ENCODE measurements at regions not wholly inside any gene's neighbourhood (a gene's known extent, or its start where the extent isn't known, plus 50 kb on each side); places are given as distances from the start of the nearest gene placed in this dataset.

GRCh38 chr11:10358696-10359095 lies 53.8 kb downstream of the ADM start:
- DNase-seq: no peak

- no peak for DNase-seq
Observed at GRCh38 chr11:10359171-10359570, 54.3 kb downstream of the ADM start.

GRCh38 chr11:10360835-10361234 lies 56.0 kb downstream of the ADM start:
- no peak for DNase-seq

DNA sequence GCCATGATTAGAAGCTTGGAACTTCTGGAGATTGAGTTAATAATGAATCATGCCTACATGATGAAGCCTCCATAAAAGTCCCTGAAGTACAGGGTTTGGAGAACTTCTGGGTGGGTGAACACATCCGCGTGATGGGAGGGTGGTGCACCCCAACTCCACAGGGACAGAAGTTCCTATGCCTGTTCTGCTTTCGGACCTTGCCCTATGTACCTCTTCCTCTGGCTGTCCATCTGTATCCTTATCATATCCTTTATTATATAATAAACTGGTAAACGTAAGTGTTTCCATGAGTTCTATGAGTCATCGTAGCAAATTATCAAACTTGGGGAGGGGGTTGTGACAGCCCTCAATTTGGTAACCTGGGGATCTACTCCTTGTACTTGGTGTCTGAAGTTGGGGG lies 60.2 kb downstream of the ADM start:
- DNase-seq: no peak

- DNase-seq: peak in 30 of 58 donors; percentile 6 to 64 (median 18)
Observed at GRCh38 chr11:10366568-10367331, 61.9 kb downstream of the ADM start.

DNA sequence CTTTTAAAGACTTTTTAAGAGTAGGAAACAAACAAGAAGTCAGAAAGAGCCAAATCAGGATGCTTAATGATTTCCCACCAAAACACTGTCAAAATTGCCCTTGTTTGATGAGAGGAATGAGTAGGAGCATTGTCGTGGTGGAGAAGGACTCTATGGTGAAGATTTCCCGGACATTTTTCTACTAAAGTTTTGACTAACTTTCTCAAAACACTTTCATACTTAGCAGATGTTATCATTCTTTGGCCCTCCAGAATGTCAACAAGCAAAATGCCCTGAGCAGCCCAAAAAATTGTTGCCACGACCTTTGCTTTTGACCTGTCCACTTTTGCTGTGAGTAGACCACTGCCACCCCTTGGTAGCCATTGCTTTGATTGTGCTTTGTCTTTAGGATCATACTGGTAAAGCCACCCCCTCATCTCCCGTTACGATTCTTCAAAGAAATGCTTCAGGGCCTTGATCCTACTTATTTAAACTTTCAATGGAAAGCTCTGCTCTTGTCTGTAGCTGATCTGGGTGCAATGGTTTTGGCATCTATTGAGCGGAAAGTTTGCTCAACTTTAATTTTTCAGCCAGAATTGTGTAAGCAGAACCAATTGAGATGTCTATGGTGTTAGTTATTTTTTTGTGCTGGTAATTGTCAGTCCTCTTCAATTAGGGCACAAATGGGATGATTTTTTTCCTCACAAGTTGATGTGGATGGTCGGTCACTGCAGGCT lies 67.2 kb downstream of the ADM start:
- DNase-seq: no peak

DNA sequence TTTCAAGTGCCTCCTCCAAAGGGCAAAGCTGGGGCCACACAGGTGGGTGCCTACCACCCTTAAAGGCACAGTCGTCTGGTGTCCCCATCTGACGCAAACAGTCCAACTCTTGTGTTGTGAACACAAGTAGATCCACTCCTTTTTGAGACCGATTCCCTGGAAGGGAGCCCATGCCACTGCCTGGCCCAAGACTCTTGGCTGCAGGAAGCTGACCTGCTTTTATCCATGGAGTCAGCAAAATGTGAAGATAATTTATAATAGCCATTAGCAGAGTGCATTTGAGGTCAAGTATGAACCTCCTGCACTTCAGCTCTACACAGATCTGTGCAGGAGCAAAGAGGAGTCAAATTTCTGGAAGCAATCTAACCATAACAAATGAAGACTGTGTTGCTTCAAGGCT lies 68.5 kb downstream of the ADM start:
- peak in 3 of 58 donors; percentile 15 to 27 (median 17) for DNase-seq

DNA sequence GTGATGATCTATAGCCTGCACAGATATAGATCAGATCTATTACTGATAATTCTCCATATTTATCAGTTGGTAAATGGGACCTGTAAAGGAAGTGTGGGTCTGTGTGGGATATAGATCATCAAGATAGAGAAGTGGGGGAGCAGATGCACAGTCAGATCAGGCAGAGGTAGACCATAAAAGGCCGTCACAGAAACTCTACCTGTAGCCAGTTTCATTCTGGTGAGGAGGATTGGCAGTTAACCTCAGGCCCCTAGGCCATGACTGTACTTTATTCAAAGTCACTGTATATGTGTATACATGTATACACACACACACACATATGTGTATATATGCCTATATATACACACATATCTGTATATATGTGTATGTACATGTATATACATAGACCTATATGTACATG lies 69.1 kb downstream of the ADM start:
- DNase-seq: no peak

DNA sequence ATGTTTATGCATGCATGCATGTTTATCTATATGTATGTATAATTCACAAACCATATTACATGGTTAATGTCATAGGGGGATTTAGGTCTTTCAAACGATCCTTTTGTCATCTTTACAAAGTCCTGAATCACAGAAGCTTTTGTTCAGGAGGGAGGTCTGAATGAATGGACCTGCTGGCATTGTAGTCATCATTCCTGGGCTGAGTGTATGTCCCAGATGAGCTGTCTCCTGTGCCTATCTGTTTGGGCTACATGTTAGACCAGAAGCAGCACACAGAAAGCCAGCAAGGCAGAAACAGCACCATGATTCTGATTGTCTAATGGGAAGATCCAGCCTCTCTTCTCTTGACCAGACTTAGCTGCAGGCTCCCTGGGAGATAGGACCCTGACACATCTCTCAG lies 69.5 kb downstream of the ADM start:
- no peak for DNase-seq

DNA sequence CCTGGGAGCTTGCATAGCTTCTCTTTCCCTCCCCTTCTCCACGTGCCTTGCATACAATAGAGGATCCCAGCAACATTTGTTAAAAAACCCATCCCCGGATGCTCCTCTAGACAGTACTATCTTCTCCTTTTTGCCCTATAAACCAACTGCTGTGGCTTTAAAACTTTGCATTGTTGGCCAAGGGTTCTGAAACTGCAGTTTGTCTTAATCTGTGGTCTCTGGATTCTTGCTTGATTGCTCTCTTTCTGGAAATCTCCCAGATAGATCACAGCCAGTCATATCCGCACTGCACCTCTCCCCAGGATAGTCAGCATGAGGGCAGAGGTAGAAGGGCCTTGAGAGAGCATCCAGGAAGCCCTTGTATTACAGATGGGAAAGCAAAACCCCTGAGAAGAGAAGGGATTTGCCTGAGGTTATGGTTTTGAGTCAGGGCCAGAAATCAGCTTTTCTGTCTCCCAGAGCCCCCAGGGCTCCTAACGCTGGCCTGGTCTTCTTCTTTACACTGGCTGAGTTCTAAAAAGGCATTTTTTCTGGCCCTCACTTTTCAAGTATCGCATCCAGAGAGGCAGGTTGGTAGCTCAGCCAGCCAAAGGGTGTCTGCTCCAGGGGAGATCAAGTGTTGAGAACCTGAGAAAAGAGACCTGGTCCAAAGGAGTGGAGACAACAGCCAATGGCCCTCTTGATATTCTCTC lies 70.6 kb downstream of the ADM start:
- DNase-seq: no peak

DNA sequence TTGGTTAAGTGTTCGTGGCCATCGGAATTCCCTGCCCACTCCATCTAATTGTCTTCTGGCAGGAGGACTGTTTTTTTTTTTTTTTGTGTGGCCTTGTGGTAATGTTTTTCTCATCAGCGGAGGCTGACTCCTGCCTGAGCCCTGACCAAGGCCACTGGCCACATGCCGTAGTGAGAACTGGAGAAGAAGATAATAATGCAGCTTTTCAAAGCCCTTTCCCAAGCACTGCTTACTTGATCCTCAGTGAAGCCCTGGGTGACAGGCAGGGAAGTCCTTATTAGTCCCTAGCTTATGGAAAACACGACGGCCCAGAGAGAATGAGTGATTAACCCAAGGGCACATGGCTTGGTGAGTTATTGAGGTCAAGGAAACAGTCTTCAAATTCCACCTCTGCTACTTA lies 71.2 kb downstream of the ADM start:
- DNase-seq: no peak

GRCh38 chr11:10377183-10377582 lies 72.3 kb downstream of the ADM start:
- DNase-seq: no peak

DNA sequence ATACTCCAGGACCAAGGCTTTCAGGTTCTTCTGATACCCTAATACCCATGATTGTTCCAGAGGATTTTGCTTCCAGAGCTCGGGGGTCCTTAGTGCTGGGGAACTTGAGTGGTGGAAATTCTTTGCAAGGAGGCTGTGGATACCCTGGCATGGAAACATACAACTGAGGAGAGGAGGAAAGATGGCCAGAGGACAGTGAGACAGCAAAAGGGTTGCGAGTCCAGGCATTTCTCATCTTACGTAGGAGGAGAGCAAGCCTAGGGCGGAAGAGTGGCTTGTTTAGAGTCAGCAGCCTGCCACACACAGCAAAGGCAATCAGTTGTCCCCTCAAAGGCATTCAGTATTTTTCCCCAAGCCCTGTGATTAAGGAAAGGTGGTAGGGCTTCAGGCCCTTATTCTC lies 73.5 kb downstream of the ADM start:
- no peak for DNase-seq

GRCh38 chr11:10379022-10379421 lies 74.1 kb downstream of the ADM start:
- DNase-seq: no peak

- DNase-seq: no peak
Observed at GRCh38 chr11:10379426-10379825, 74.6 kb downstream of the ADM start.

- no peak for DNase-seq
Observed at GRCh38 chr11:10379871-10380568, 75.0 kb upstream of the AMPD3 start.

DNA sequence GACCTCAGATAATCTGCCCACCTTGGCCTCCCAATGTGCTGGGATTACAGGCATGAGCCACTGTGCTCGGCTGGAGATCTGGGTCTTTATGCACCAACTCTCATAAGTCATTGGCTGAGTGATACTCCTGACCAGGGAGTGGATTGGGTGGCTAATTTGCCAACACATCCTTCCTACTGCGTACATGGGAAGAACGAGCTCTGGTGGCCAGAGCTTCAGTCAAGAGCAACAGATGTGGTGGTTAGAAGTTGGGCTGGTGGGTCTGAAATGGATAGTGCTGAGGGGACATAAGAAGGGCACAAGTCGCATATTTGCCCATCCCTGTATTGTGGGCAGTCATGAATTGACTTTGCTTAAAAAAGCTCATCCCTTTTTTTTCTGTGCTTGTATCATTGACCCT lies 74.1 kb upstream of the AMPD3 start:
- no peak for DNase-seq

DNA sequence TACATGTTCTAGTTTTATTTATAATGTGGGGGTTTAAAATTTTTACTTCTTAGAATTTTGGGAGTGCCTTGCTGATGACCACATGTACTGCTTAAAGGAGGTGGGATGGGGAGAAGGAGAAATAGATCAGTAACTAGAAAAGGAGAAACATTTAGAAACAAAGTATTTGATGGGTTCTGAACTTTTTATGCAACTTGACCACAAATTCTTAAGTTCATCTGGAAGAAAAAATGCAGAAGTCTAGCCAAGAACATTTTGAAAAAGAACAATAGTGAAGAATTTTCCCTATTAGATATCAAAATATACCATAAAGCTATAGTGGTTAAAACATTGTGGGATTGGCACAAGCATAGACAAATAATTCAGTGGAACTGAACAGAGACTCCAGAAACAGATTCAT lies 73.3 kb upstream of the AMPD3 start:
- DNase-seq: no peak

DNA sequence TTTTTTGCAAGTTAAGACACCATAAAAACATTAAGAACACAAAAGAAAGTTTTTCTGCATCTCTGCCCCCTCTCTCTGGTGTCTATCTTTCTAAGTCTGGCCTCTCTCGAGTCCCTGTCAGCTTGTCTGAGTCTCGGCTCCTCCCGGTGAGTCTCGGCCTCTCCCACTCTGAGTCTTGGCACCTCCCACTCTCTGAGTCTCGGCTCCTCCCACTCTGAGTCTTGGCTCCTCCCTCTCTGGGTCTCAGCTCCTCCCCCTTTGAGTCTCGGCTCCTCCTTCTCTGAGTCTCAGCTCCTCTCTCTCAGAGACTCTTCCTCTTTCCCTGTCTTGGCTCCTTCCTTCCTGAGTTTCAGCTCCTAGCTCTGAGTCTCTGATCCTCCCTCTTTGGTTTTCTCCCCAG lies 72.5 kb upstream of the AMPD3 start:
- DNase-seq: no peak

- DNase-seq: no peak
Observed at GRCh38 chr11:10385696-10386095, 69.4 kb upstream of the AMPD3 start.

GRCh38 chr11:10386361-10386760 lies 68.7 kb upstream of the AMPD3 start:
- no peak for DNase-seq

DNA sequence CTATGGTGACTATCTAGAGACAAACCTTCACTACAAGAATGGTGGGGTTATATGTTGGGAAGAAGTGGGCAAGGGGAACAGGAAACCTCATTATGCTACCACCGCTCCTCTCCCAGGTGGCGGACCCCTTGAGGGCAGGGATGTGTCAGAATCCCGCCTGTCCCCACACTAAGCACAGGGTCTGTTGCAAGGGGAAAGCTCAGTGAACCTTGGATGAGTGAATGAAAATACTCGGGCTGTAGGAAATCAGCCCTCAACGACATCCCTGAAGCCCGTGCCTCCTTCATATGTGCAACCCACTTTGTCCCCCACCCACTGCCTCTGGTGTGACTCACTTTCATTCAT lies 68.2 kb upstream of the AMPD3 start:
- no peak for DNase-seq
